Activated naive CD8-positive, alpha-beta T cell treated with anti-CD3 and anti-CD28 coated beads for 36 hours (primary cell): ENCODE measurements at regions not wholly inside any gene's neighbourhood (a gene's known extent, or its start where the extent isn't known, plus 50 kb on each side); places are given as distances from the start of the nearest gene placed in this dataset.

Experiments
- DNase-seq: peaks from one replicate; pipeline ENCODE4 v3.0.0; 2021
- H3K27ac Mint-ChIP-seq: one replicate; pipeline ENCODE4 v1.8.0; 2022; ENCODE audit warnings: mild to moderate bottlenecking, moderate library complexity, mixed read lengths
- H3K27me3 Mint-ChIP-seq: one replicate; pipeline ENCODE4 v1.8.0; 2022; ENCODE audit warnings: mild to moderate bottlenecking, mixed read lengths
- H3K36me3 Mint-ChIP-seq: one replicate; pipeline ENCODE4 v1.8.0; 2021; ENCODE audit warnings: mild to moderate bottlenecking, mixed read lengths
- H3K4me1 Mint-ChIP-seq: one replicate; pipeline ENCODE4 v1.8.0; 2021; ENCODE audit warnings: mixed read lengths
- H3K4me3 Mint-ChIP-seq: one replicate; pipeline ENCODE4 v1.8.0; 2022; ENCODE audit warnings: mild to moderate bottlenecking, moderate library complexity, mixed read lengths
- H3K9me3 Mint-ChIP-seq: one replicate; pipeline ENCODE4 v1.8.0; 2022; ENCODE audit warnings: mixed read lengths

DNA sequence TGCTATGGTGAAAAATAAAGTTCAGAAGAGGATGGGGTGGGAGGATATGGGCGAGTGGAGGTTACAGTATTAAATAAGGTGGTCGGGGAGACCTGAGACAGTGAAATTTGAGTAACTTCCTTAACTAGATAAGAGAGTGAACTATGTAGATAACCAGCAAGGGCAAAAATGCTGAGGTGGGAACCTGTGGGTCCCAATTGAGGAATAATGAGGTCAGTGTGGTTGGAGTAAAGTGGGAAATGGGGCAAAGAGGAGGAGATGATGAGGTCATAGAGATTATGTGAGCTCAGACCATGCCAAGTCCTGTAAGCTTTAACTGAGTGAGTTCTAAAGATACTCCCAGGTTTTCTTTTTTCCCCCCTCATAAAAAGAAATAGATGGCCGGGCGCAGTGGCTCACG, 614.6 kb upstream of the PLXNA2 start:
- no peaks in the 10 kb centered on the region for H3K36me3 Mint-ChIP-seq
- peaks cover 1% of the 10 kb centered on the region for H3K9me3 Mint-ChIP-seq
- DNase-seq = no peak
- no peak overlapping the region for H3K27ac Mint-ChIP-seq
- no peak overlapping the region for H3K4me3 Mint-ChIP-seq
- no peaks in the 10 kb centered on the region for H3K4me1 Mint-ChIP-seq
- H3K27me3 Mint-ChIP-seq = peaks cover 5% of the 10 kb centered on the region

DNA sequence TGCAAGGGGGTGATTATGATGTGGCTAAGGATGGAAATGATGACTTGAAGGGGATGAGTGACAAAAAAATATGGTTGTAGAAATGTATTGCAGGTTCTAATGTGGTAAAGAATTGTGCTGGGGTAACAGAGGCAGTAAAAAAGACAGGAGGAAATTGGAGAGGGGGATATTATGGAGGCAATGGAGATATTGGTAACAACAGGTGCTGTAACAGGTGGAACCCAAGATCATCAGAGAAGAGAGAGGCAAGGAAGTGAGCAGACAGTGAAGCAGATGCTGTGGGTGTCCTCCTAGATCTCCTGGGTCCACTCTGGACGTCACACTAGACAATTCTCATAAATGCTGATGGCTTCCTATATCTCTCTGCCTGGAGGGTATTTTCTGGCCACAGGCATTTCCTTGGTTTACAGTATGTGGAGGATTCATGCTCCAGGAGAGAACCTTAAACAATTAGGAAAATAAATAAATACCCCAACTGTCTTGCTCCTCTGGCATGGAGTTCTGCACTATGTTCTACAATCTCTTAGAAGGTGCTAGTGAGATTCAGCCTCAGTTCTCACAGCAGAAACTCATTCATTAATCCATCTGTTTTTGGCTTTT, 620.3 kb upstream of the PLXNA2 start:
- Mint-ChIP-seq H3K9me3 (peaks cover 1% of the 10 kb centered on the region), H3K27me3 (no peaks in the 10 kb centered on the region), H3K27ac (no peak overlapping the region), H3K36me3 (no peaks in the 10 kb centered on the region), H3K4me1 (no peaks in the 10 kb centered on the region), H3K4me3 (no peak overlapping the region)
- no peak for DNase-seq

DNA sequence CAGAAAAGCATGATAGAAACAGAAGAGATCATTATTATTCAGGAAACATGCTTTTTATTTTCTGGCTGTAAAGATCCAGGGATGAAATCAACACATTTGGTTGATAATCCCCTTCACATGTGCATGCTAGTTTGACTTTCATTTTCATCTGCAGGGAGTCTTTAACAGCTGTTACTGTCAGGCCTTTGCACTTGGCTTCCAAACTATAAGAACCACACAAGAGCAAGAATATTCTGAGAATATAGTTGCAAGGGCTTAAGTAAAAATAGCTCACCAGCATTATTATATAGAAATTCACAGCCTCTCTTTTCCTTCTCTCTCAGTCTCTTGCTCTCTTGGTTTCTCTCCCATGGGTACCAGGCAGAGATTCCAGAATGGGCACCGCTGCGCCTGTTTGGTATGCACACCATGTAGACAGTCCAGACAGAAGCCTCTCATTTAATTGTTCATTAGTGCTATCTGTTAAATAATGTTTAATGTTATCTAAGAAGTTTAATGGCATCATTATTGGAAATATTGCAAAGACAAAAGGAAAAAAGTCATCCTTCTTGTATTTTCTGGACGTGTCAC, 622.3 kb upstream of the PLXNA2 start:
- no peak overlapping the region for H3K27ac Mint-ChIP-seq

DNA sequence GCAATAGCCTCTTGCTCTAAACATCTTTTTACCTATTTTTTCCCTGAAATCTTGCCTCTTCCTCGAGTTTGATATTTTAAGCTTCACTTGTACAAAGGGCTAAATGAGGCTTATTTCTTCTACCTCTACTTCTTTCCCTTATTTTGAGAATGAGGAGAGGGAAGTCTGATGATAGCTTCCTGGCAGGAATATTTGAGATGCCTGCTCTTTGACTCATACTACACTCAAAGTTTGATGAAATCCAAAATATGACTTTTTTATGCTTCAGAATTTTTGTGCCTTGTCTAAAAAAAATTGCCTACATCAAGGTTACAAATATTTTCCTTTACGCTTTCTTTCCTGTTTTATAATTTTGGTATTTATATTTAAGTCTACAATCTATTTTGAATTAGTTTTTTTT, 624.4 kb upstream of the PLXNA2 start:
- Mint-ChIP-seq H3K27me3 (no peaks in the 10 kb centered on the region), H3K4me1 (no peaks in the 10 kb centered on the region), H3K36me3 (no peaks in the 10 kb centered on the region)

More for the DNA sequence above, 622.3 kb upstream of the PLXNA2 start:
- Mint-ChIP-seq H3K4me1 (no peaks in the 10 kb centered on the region), H3K36me3 (no peaks in the 10 kb centered on the region), H3K9me3 (peaks cover under 1% of the 10 kb centered on the region), H3K27me3 (no peaks in the 10 kb centered on the region), H3K4me3 (no peak overlapping the region)
- DNase-seq = no peak

DNA sequence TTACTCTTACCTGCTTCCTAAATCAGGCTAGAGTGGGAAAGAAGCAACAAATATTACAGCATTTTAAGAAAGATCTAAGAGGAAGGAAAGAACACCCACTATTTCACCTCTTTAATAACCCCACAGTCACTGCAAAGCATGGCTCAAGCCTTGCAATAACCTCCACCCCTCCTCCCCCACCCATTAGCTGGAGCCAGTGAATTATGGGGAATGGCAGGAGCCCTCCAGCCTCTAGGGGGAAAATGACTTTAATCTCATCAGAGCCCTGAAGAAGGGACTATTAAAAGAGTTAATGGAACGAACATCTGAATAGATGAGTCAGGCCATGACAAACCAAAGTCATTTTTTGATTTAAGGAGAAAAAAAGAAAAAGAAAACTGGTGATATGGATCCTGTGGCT, 630.7 kb upstream of the PLXNA2 start:
- Mint-ChIP-seq H3K27ac (no peak overlapping the region), H3K27me3 (no peaks in the 10 kb centered on the region), H3K4me1 (no peaks in the 10 kb centered on the region), H3K9me3 (peaks cover 2% of the 10 kb centered on the region), H3K36me3 (no peaks in the 10 kb centered on the region), H3K4me3 (no peak overlapping the region)
- no peak for DNase-seq

More for the DNA sequence above, 624.4 kb upstream of the PLXNA2 start:
- no peak overlapping the region for H3K4me3 Mint-ChIP-seq
- no peak overlapping the region for H3K27ac Mint-ChIP-seq
- DNase-seq = no peak
- peaks cover 2% of the 10 kb centered on the region for H3K9me3 Mint-ChIP-seq

DNA sequence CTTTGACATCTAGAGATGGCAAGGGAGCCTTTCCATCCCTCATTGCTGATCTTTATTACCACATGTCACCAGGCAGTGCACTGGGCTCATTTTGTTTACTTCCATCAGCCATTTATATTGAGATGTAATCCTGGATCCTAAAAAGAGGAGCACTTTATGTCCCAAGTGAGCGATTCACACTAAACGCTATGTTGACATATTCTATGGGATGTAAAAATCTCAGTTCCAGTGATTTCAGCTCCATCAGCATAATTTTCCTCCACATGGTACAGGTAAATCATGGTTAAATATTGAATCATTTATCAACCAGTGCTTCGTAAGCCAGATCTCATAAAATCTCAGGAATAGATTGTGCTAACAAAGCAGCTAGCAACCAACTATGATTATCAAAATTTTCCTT, 634.8 kb upstream of the PLXNA2 start:
- Mint-ChIP-seq H3K27ac (no peak overlapping the region), H3K36me3 (no peaks in the 10 kb centered on the region), H3K9me3 (no peaks in the 10 kb centered on the region), H3K27me3 (no peaks in the 10 kb centered on the region), H3K4me3 (no peak overlapping the region), H3K4me1 (no peaks in the 10 kb centered on the region)
- DNase-seq = no peak

DNA sequence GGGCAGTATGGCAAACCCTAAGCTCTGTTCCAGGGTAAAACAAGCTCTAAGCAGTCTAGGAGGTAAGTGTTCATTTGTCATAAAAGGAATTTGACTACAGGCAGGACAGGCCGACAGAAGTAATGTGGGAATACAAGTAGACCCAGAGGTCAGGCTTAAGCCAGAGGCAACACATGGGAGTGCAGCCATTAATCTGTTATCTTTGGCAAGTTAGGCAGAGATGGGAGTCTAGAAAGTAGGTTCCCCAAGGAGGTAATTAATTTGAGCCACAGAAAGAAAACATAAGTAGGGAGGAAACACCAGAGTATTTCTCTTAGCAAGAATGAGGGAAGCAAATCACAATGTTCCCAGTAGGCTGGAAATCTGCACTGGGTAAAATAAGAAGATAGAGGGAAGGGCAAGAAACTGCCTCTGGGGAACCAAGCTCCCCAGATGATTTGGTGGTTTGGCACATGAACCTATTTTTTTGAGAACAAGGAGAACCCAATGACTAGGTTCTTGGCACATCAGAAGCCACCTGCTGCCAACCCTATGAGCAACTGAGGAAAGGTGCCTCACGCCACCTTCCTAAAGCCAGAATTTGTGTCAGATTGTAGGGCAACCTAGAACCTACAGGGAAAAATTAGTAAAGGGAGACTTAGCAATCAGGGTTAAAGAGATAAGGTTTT, 636.4 kb upstream of the PLXNA2 start:
- H3K9me3 Mint-ChIP-seq = no peaks in the 10 kb centered on the region
- no peak overlapping the region for H3K27ac Mint-ChIP-seq
- no peak overlapping the region for H3K4me3 Mint-ChIP-seq
- DNase-seq = no peak
- H3K36me3 Mint-ChIP-seq = no peaks in the 10 kb centered on the region
- no peaks in the 10 kb centered on the region for H3K4me1 Mint-ChIP-seq
- no peaks in the 10 kb centered on the region for H3K27me3 Mint-ChIP-seq

DNA sequence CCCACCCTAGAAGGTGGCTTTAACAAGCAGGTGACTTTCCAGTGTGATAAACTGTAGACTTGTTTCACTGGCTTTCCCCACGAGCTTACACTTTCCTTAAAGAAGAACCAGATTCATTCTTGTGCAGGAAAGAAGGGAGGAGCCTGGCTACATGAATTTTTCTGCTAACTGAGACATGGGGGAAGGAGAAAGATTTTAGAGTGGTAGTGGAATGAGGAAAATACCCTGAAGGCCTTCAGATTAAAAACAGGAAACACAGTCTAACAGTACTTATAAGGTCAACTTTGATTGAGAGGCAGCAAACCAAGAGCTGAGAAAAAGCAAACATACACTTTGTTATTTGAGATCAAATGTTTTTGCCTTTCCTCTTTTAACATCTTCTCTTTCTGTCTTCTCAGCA, 640.9 kb upstream of the PLXNA2 start:
- H3K36me3 Mint-ChIP-seq = no peaks in the 10 kb centered on the region
- no peaks in the 10 kb centered on the region for H3K4me1 Mint-ChIP-seq
- H3K4me3 Mint-ChIP-seq = no peak overlapping the region
- no peaks in the 10 kb centered on the region for H3K27me3 Mint-ChIP-seq
- no peak overlapping the region for H3K27ac Mint-ChIP-seq
- no peak for DNase-seq
- no peaks in the 10 kb centered on the region for H3K9me3 Mint-ChIP-seq

DNA sequence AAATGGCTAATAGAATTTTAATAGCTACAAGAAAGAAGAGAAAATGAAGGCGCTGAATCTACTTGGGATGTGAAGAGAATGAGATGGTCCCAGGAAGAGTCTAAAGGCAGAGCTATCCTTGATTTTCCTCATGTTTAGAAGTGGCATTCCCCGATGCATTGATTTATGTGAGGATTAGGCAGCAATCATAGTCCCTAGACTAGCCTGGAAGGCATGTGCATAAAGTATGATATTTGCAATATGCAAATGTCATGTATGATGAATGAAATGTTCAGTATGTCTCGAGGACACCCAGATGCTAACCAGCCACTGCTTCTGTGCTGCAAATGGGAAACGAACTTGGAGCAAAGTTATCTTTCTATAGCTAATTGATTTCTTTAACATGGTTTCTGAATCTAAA, 641.5 kb upstream of the PLXNA2 start:
- Mint-ChIP-seq H3K27ac (no peak overlapping the region), H3K27me3 (peaks cover under 1% of the 10 kb centered on the region), H3K4me3 (no peak overlapping the region), H3K36me3 (no peaks in the 10 kb centered on the region), H3K4me1 (no peaks in the 10 kb centered on the region), H3K9me3 (no peaks in the 10 kb centered on the region)
- DNase-seq = no peak

DNA sequence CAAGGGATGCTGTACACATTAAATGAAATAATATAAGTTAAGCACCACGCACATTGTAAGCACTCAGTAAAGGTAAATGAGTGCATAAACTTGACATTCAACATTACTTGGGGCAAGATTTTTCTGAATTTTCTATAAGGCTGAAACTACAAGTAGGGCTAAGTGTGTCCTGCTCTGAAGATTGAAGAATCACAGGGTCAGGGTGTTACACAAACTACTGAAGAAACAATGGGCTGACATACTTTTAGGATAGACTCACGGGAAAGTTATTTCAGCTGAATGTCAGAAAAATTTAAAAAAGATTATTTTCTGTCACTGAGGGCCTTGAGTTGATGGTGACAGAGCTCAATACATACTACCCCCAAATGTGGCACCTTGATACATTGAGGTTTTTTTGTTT, 644.2 kb upstream of the PLXNA2 start:
- H3K27ac Mint-ChIP-seq = no peak overlapping the region
- H3K36me3 Mint-ChIP-seq = no peaks in the 10 kb centered on the region
- no peak for DNase-seq
- no peaks in the 10 kb centered on the region for H3K9me3 Mint-ChIP-seq
- no peak overlapping the region for H3K4me3 Mint-ChIP-seq
- H3K4me1 Mint-ChIP-seq = no peaks in the 10 kb centered on the region
- peaks cover 10% of the 10 kb centered on the region for H3K27me3 Mint-ChIP-seq

DNA sequence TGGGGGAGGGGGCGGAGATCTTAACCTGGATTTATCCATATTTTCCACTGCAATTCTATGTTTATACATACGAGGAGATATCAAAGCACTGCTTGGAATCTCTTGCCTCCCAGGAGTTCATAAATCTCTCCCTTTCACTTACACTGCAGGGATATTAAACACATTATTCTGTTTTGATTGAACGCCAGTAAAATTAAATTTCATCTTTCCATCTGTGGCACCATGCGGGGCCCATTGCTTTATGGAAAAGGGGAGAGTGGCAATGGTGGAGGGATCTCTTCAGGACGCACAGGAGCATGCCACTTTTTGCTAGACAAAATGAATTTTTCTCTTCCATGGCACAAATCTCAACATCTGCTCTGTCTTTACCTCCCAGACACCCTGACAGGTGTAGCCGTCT, 648.0 kb upstream of the PLXNA2 start:
- Mint-ChIP-seq H3K36me3 (no peaks in the 10 kb centered on the region), H3K27me3 (peaks cover 13% of the 10 kb centered on the region)

DNA sequence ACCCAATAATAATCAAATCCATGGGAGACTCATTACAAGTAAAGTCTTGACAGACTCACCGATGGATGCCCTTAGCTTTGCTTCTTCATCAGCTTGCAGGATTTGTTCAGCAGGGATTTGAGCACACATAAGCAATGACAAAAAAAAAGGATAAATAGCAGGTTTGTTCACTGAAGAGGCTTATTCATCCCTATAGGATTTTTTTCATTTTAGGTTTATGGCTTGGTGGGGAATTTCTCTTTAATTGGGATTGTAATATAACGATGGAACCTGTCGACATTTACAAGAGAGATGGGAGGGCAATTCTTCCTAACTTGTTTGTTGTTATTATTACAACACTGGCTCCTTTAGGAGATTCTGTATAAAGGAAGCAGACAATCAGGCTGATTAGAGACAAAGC, 649.1 kb upstream of the PLXNA2 start:
- DNase-seq = no peak
- H3K27ac Mint-ChIP-seq = no peak overlapping the region
- peaks cover 13% of the 10 kb centered on the region for H3K27me3 Mint-ChIP-seq
- H3K4me3 Mint-ChIP-seq = no peak overlapping the region
- H3K36me3 Mint-ChIP-seq = no peaks in the 10 kb centered on the region
- no peaks in the 10 kb centered on the region for H3K4me1 Mint-ChIP-seq
- H3K9me3 Mint-ChIP-seq = no peaks in the 10 kb centered on the region

More for the DNA sequence above, 648.0 kb upstream of the PLXNA2 start:
- no peak overlapping the region for H3K27ac Mint-ChIP-seq
- no peaks in the 10 kb centered on the region for H3K9me3 Mint-ChIP-seq
- no peak overlapping the region for H3K4me3 Mint-ChIP-seq
- DNase-seq = no peak
- no peaks in the 10 kb centered on the region for H3K4me1 Mint-ChIP-seq

DNA sequence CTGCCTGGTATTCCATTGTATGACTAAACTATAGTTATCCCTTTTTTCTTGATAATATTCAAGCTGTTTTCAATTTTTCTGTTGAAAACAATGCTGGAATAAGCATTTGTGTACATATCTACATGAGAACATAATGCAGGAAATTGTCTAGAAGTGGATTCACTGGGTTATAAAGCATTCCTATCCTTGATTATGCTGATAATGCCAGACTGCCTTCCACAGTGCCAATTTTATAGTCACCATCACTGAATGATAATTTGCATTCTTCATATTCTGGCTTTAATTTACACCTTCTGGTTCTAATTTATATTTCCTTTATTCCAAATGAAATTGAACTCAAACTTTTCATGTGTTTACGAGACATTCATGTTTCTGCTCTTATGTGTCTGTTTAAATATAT, 651.0 kb upstream of the PLXNA2 start:
- Mint-ChIP-seq H3K4me1 (no peaks in the 10 kb centered on the region), H3K27me3 (peaks cover 17% of the 10 kb centered on the region), H3K36me3 (no peaks in the 10 kb centered on the region), H3K9me3 (no peaks in the 10 kb centered on the region), H3K4me3 (no peak overlapping the region), H3K27ac (no peak overlapping the region)
- DNase-seq = no peak

DNA sequence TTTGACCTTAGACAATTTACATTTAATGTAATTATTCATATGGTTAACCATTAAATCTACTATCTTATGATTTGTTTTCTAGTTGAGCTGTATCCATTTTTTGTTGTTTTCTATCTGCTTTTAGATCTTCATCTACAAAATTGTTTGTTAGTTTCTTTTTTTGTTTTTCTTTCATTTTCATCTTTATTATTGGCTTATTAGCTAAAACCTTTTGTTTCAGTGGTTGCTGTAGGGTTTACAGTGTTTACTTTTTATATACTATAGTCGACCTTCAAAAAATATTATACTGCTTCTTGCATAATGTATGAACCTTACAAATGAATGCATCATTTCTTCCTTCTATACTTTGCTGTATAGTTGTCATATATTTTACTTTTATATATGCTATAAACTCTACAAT, 651.6 kb upstream of the PLXNA2 start:
- DNase-seq = no peak
- no peaks in the 10 kb centered on the region for H3K9me3 Mint-ChIP-seq
- H3K27ac Mint-ChIP-seq = no peak overlapping the region
- no peaks in the 10 kb centered on the region for H3K4me1 Mint-ChIP-seq
- no peaks in the 10 kb centered on the region for H3K36me3 Mint-ChIP-seq
- peaks cover 15% of the 10 kb centered on the region for H3K27me3 Mint-ChIP-seq
- no peak overlapping the region for H3K4me3 Mint-ChIP-seq

DNA sequence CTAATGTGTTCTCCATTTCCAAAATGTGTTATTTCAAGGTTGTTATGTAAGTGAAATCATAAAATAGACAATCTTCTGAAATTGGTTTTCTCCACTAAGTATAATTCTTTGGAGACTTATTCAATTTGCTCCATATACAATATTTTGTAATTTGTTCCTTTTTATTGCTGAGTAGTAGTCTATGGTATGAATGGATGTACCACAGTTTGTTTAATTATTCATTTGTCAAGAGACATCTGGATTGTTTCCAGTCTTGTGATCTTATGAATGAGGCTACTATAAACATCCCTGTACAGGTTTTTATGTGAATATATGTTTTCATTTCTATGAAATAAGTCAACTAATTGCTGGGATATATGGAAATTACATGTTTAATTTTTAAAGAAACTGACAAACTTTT, 652.6 kb upstream of the PLXNA2 start:
- no peaks in the 10 kb centered on the region for H3K4me1 Mint-ChIP-seq
- H3K36me3 Mint-ChIP-seq = no peaks in the 10 kb centered on the region
- H3K9me3 Mint-ChIP-seq = peaks cover 4% of the 10 kb centered on the region
- no peak for DNase-seq
- H3K27ac Mint-ChIP-seq = no peak overlapping the region
- H3K27me3 Mint-ChIP-seq = peaks cover 17% of the 10 kb centered on the region
- no peak overlapping the region for H3K4me3 Mint-ChIP-seq

DNA sequence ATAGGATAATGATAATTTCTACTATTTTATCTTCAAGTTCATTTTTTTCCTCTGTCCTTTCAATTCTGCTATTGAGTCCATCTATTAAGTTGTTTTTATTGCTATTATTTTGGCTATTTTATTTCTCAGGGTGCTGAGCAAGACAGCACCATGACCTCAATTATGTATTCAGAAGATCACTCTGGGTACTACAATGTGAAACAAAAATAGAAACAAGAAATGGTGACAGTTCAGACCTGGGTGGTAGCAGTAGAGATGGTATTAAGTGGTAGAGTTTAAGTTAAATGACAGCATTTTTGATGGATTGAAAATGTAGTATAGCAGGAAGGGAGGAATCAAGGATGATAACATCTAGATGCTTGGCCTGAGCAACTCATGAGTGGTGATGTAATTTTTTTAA, 655.3 kb upstream of the PLXNA2 start:
- H3K4me1 Mint-ChIP-seq = no peaks in the 10 kb centered on the region

More for the DNA sequence above, 655.3 kb upstream of the PLXNA2 start:
- no peak for DNase-seq
- H3K4me3 Mint-ChIP-seq = no peak overlapping the region
- peaks cover 14% of the 10 kb centered on the region for H3K27me3 Mint-ChIP-seq
- H3K36me3 Mint-ChIP-seq = no peaks in the 10 kb centered on the region
- peaks cover 4% of the 10 kb centered on the region for H3K9me3 Mint-ChIP-seq
- no peak overlapping the region for H3K27ac Mint-ChIP-seq
